ENCODE measurements at regions not wholly inside any gene's neighbourhood (a gene's known extent, or its start where the extent isn't known, plus 50 kb on each side); places are given as distances from the start of the nearest gene placed in this dataset.
"Not testable (repeated sequence)": the region's sequence is repeated elsewhere in the genome, so short reads cannot be mapped to it uniquely, and the experiment has no call there.

DNA sequence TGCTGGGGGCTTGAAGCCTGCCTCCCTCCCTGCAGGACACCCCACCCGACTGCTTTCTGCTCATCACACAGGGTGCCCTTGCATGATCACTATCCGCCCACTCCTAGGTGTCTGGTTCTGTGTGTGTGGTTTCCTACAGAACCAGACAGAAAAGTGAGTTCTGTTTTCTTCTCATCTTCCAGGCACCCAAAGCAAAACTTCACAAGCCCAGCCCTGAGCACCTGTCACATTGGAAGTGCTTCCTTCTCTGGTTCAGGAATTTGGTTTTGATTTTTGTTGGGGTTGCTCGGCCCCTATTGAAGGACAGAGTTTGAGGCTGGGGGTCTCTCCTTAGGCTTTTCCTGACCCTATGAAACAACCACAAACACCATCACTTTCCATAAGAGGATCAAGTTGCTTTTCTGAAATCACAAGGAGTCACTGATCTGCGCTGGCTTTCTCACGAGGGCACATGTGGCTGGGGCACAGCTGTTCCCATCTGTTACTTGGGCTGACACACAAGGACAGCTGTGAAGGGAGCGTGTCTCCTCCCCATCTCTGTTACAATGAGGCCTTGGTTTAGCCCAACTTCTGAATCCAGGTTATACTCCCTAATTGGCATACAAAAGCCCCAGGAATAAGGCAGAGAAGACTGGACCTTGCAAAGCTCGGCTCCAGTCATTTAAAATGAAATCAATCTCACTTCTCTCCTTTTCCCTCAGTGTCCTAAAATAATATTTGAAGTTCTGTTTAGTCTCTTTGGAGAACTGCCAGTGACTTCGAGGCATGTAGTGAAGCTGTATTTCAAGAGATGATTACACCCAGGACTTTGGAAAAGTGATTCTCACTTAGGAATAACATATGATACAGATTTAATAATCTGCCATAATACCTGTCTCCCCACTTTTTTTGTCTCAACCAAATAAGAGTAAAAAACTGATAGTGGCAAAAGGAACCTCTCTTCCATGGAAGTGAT lies 213.1 kb upstream of the GAS1 start:
- DNase-seq = no peak

DNA sequence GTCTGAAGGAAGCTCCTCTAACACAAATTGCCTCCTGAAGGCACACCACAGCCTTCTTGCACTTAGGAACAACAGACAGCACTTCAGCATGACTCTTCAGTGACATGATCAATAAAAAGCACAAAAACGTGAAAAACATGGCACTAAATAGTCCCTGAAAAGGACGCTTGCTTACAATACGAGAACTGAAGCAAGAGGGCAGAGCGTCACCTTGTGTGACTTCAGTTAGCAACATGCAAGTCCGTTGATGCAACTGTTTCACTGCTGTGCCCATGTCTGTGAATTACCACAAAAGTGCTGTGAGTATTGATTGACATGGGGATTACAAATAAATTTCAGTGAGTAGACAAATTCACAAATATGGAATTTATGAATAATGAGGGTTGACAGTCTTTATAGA lies 219.9 kb upstream of the GAS1 start:
- no peak for DNase-seq

DNA sequence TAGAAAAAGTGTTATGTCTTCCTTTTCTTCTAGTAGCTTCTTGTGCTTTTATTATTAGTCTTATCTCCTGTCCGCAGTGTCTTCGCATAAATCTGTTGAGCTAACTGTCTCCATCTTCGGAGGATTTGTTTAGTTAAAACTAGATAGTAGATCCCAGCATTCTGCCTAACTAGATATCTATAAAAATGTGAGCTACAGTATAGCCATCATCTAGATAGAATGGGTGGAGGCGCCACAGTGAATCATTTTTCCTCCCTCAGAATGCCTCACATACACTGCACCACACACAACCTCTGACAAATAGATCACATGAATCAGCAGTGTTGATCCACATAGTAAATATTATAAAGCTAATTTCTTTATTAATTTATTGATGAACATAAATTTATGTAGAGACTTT lies 220.3 kb upstream of the GAS1 start:
- no peak for DNase-seq

DNA sequence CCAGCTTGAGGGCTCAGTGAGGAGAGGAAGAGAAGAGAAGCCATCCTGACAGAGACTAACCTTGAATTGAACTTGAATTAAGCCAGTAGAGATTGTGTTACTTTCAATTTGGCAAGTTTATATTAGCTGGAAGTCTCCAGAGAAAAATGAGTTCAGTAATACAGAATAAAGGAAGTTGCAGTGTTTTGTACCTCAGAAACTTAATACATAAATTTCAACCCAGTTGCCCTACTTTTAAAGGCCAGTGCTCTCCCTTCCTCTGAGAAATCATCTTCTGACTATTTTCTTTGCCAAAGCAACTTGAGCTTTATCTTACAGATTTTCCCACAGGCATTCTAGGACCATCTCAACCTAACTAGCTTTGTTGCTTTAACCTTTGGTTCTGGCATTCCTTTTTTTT lies 231.0 kb upstream of the GAS1 start:
- no peak for DNase-seq

DNA sequence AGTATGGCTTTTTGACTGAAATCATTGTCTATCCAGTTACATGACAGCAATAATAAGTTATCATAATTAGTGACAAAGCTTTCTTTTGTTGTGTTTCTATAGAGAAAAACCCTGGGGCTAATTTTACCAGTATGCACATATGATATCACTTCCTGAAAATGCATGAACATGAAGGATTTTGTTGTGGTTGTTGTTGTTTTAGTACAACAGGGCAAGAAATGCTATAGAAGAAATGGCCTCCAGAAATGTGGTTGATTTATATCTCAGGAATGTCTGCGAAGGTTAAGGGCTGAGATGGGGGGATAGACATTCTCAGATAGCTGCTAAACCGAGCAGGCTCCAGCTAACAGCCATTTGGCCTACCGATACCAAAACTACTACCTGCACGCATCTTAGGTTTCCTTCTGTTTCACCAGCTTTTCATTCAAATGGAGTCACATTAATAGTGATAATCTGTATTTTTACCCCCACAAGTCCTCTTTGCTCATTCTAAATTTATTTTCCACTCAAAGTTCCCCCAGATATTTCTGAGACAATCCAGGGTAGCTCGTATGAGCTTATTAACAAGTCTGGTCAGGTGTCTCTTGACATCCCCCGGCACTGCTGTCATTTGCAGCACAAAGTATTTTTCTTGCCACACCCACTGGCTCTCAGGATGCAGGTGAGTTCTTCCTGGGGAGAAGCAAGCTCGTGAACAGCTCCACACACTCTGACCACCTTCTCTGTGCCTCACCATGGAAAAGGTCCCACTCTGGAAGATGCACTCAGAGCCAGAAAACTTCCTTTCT lies 232.4 kb upstream of the GAS1 start:
- no peak for DNase-seq

DNA sequence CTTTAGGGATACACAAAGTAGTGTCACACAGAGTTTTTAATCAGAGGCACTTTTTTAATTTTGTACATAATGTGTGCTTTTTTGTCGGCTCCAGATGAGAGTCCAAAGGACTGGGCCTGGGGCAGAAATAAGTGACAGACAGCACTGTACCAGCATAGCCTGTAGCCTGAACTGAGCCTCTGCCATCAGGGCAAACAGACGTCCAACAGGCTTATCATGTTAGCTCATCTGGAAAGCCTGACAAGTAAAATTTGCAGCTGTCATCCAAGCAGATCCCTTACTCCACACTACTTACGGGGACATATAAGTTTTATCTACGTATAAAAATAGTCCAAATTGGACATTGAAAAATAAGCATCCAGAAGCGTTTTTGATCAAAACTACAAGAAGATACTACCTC lies 233.1 kb upstream of the GAS1 start:
- no peak for DNase-seq

DNA sequence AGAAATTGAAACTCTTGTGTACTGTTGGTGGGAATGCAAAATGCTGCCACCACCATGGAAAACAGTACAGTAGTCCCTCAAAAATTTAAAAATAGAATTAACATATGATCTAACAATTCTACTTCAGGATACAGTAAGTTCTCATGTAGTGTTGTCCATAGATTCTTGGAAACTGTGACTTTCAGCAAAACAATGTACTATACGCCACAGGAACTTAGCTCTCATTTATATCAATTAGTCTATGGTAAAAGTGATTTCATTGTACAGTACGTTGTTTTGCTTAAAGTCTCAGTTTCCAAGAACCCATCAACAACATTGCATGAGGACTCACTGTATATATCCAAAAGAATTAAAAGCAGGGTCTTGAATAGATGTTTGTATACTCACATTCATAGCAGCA lies 233.5 kb upstream of the GAS1 start:
- DNase-seq = no peak

DNA sequence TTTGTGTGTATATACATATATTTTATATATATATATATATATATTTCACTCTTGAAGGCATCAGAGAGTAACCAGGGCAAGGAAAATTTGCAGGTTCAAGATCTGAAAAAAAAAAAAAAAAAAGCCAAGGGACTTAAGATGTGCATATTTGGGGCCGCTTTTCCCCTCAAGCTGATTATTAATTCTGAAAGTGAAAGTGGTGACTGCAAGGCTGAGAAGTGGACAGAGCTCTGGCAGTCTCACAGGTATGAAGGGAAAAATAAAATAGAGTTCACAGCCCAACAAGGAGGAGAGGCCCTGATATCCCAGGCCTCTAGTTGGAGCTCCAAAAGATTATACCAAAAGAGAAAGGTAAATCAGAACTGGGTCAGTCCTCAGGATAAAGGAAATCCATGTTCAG lies 234.4 kb upstream of the GAS1 start:
- no peak for DNase-seq

DNA sequence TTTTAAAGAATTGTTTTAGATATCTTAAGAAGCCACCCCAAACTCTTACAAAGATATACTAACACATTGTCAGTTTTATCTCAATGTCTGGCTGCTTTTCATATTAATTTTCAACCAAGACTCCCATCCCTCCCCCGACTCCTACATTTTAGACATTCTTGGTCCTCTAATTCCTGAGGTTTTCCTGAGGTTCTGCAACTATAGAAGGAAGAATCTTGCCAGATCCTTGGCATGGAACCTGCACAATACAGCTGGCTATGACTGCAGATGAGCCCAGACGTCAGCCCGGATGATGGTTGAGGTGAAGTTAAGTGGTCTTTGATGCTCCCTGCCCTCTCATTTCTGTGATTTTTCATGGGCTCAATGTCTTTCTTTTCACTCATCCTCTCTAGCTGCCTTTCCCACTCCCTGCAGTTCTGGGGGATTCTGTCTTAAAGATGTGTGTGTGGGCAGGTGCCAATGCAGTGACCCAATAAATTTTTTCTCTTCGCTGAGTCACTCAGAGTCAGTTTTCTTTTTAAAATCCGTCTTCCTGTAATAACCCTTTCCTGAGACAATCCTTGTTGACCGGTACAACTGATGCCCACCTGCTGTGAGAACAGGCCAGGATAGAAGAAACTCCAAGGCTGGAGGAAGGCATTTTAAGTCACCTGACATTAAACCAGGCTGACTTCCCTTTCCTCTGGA lies 237.8 kb upstream of the GAS1 start:
- no peak for DNase-seq

DNA sequence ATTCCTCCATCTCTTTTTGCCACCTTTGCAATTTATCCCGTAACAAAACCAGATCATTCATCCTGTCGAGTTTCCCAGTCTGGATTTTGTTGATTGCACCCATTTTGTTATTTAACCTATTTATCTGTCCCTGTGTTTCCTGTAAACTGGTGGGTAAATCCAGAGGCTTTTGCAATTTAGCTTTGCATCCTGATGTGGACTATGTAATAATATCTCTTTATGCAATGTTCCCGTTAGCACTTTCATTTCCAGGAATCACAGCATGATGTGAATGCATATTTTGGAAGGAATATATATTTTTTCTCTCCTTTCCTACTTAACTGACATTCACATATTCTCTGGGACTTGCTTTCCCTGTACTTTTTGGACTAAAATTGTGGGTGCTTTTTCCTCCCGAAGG lies 240.3 kb upstream of the GAS1 start:
- no peak for DNase-seq

DNA sequence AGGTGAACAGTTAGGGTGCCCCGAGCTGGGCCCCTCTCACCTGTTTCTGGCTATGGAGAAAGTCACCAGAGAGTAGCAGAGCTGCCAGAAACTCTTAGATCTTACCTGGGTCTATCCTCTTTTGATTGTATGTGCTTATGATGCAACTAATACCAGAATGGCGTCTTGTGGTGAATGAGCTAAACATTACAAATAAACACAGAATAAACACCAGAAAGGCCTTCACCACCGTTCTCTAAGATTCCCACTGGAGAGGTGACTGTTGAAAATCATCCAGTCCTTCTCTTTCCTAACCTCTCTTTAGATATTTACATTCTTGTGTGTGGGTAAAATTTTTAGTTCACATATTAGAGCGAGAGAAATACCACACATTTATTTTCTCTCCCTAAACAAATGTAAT lies 241.7 kb upstream of the GAS1 start:
- no peak for DNase-seq

DNA sequence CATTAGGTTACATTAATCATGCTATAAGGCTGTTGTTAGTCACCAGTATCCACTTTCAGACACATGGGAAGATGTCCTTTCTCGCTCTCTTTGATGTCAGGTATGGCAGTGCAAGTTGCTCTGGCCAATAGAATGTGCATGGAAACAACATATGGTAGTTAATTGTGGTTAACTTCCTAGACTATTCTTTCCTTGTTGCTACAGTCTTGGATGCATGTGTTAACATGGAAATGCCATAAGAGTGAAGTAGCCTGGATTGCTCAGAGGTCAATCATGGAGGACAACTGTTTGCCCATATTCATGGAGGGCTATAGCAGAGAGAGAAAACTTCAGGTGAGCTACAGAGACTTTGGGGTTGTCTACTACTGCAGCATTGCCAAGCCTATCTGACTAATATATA lies 245.8 kb upstream of the GAS1 start:
- no peak for DNase-seq

DNA sequence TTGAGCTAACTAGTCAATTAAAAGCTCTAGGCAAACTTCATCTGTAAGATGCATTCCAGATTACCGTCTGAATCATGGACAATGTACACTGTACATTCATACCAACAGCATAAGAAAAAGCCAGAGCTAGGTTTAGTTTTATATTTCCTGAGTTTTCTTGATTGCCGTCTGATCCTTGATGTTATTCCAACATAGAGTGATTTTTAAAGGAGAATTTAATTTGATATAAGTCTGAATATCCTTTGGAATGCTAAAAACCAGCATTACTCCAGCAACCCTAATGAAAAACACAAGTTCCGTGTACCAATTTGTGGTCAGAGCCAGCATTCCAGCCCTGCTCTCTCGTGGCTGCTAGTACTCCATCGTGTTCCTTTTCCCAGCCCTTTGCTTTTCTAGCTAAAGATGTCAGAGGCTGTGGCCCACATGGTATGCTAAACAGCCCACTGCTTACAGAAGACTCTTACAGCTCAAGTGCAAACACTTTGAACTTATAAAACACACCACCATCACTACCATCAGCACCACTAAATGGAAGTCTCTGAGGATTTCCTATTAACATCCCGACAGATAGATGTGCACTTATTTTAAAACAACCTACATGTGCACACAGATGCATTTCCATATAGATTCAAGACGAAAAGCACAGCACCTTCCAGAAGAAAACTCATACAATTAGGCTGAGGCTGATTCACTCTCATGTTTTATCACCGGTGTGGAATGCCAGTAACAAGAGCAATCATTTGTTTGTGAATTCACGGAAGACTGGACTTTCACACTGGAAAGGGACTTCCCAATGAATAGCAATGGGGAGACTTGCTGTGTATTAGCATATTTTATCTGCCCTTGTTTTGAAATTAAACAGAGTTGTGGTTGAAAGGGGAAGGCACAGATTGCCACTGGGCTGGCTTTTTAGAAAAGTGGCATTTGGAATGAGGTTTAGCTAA lies 246.9 kb upstream of the GAS1 start:
- no peak for DNase-seq

DNA sequence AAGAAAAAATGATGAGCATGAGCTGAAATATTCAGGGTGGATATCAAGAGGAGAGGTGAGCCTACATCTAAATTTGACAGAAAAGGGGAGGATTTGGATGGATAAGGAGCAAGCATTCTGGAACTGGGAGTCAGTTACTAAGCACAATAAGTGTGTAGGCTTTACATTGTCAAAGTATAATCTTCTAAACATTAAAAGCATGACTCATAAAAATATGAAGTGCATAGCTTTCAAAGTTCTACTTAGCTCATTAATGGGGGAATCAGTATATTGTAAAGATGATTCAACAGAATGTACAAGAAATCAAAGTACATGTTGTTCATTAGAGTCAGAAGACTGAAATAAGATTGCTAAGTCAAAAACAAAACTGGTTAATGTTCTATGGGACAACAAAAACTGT lies 248.0 kb upstream of the GAS1 start:
- DNase-seq = no peak

DNA sequence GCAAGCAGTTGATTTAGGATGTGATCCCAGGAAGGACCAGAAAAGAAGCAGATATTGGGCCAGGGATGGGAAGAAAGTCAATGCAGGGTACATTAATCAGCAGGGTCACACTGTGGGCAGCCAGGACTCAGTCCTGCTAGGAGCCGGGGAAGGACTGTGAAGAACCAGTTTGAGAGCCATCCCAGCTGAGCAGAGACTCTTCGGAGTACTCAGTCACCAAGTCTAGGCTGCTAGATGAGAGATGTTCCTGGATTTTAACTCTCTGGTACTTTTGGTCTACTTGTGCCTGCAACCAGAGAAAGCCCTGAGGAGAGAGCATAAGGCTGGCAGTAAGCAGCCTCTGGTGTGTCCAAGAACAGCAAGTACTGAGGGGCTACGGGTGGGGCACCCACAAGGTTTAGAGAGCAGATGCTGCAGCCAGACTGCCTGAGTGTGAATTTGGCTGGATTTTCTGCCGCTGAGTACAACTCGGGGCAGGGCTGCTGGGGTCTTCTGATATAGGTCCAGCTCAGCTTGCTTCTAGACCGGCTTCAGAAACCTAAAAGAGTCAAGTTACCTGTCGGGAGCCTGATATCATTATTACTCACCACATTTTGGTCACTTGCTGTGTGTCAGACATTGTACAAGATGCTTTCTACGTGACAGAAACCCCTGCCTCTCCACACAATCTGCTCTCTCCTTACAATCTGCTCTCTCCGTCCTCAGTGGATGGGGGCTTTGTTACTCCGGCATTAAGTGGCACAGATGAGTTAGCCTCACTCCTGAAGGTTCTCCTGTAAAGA lies 250.2 kb upstream of the GAS1 start:
- DNase-seq = no peak

DNA sequence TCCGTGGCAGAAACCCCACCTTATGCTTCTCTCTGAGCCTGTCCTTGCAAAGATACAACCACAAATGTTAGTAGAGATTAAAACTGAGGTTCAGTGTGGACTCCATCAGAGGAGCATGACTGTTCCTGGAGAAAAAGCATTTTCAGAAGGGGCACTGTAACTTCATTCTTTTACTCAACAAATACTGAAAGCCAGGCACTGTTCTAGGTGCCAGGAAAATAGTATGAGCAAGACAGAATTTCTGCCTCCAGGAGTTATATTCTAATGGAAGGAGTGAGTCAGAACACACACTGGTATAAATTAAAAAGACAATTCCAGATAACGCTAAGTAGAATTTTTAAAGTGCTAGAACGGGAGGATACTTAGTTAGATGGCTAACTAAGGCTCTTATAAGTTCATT lies 251.4 kb upstream of the GAS1 start:
- no peak for DNase-seq

DNA sequence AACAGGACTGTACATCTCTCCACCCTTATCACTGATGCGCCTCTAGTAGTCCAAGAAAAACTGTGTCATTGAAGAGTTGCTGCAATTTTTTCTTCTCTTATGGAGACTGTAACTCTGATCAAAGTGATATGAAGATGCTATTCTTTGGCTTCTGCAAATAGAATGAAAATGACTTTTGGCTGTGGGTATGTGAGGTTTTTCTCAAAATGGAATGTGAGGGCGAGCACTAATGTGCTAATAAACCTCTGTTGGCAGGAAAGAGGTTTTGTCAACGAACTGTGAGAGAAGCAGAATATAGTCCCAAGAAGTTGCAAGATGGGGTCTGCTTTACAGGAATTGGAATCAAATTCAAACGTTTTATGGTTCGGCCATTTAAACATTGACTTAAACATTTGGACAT lies 252.0 kb upstream of the GAS1 start:
- no peak for DNase-seq

DNA sequence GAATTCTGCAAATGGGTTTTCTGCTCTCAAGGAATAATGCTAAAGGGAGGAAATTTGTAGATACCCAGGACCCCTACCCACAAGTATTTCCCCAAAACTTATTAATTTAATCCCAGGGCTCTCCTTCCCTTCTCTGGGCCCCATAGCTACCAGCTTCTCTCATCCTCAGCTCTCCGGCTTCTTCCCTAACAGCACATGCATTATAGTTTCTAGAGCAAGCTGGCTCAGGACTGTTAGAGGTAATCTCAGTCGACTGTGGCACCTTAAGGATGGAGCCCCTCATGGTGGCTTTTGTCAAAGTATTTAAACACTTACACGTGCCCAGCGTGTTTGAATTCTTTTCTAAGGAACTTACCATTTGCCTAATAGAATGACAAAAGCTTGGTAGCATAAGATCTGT lies 252.5 kb upstream of the GAS1 start:
- DNase-seq = no peak

DNA sequence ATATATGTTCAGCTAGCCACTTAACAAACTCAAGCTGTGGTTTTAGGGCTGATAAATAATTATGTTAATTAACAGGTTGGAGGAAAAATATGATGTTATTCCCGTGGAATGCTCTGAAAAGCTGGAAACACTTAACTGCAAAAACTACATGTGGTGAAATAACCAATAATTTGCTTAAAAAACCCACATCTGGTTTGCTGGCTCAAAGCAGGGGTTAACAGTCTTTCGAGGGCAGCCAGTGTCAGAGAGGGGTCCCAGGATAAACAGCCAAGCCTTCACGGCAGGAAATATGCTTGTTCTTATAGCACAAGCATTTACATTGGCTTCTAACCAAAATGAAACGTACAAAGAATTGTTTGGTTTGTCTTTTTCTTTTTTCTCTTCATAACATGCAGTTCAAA lies 254.0 kb upstream of the GAS1 start:
- DNase-seq = no peak

DNA sequence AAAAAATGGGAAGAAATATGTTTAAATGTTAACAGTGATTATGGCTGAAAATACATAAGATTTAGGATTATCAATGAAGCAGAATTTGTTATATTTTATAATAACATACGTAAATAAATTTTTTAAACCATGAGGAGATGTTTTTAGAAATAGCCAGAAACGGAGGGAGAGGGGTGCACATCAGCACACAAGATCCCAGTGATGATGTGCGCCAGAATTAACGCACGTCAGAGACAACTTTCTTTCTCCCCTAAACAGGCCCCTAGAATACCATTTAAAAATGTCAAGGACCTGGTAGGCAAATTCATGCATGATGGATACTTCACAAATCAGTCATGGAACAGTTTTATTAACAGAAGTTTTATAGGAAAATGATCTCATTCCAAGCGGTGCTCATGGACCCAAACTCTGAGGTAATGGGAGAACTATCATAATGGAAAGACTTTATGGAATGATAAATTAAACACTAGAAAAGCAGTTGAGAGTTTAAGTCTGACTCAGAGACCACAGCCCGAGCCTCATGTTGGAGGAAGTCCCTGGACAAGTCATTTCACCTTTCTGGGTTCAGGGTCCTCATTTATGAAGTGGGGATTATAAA lies 258.9 kb upstream of the GAS1 start:
- DNase-seq = no peak

DNA sequence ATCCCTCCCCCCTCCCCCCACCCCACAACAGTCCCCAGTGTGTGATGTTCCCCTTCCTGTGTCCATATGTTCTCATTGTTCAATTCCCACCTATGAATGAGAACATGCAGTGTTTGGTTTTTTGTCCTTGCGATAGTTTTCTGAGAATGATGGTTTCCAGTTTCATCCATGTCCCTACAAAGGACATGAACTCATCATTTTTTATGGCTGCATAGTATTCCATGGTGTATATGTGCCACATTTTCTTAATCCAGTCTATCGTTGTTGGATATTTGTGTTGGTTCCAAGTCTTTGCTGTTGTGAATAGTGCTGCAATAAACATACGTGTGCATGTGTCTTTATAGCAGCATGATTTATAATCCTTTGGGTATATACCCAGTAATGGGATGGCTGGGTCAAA lies 263.4 kb upstream of the GAS1 start:
- DNase-seq = not testable (repeated sequence)

Data from NCI-H774 (cell line).